ENCODE measurements at regions not wholly inside any gene's neighbourhood (a gene's known extent, or its start where the extent isn't known, plus 50 kb on each side); places are given as distances from the start of the nearest gene placed in this dataset.

GRCh38 chr17:33457477-33457876 lies 164.4 kb upstream of the ASIC2 start:
- Histone ChIP-seq H3K27me3 (peaks cover 0 to 25% (median 8%) of the 10 kb centered on the region in 9 donors), H3K36me3 (no peaks in the 10 kb centered on the region), H3K4me1 (no peaks in the 10 kb centered on the region), H3K4me3 (no peak overlapping the region), H3K27ac (no peak overlapping the region), H3K9me3 (no peaks in the 10 kb centered on the region)
- DNase-seq (no peak), ATAC-seq (no peak)
- intact Hi-C loops (cut with DNase I) = no loop called here
- WGBS, 4 donors = 81 to 89% (median 87%) methylated on average over 1 of the region's 1 CpG
- TF ChIP-seq, protein P1, sequence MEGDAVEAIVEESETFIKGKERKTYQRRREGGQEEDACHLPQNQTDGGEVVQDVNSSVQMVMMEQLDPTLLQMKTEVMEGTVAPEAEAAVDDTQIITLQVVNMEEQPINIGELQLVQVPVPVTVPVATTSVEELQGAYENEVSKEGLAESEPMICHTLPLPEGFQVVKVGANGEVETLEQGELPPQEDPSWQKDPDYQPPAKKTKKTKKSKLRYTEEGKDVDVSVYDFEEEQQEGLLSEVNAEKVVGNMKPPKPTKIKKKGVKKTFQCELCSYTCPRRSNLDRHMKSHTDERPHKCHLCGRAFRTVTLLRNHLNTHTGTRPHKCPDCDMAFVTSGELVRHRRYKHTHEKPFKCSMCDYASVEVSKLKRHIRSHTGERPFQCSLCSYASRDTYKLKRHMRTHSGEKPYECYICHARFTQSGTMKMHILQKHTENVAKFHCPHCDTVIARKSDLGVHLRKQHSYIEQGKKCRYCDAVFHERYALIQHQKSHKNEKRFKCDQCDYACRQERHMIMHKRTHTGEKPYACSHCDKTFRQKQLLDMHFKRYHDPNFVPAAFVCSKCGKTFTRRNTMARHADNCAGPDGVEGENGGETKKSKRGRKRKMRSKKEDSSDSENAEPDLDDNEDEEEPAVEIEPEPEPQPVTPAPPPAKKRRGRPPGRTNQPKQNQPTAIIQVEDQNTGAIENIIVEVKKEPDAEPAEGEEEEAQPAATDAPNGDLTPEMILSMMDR (IDR thresholded peaks at IDR 0.05) = no peak
- TF ChIP-seq POLR2A (IDR thresholded peaks at IDR 0.05) = no peak

GRCh38 chr17:33459078-33459940 lies 166.2 kb upstream of the ASIC2 start:
- H3K9me3 ChIP-seq = no peaks in the 10 kb centered on the region
- no peak overlapping the region for H3K27ac ChIP-seq
- no peak for DNase-seq
- 63 to 69% (median 68%) methylated on average over 17 of the region's 17 CpGs for WGBS, 4 donors
- H3K36me3 ChIP-seq = no peaks in the 10 kb centered on the region
- H3K27me3 ChIP-seq = peaks cover 0 to 25% (median 8%) of the 10 kb centered on the region in 9 donors
- no peak overlapping the region for H3K4me3 ChIP-seq
- no peak for ATAC-seq
- H3K4me1 ChIP-seq = no peaks in the 10 kb centered on the region
- intact Hi-C loops (cut with DNase I) = no loop called here
- TF ChIP-seq, protein P1 (IDR thresholded peaks at IDR 0.05) = no peak
- no peak for TF ChIP-seq POLR2A (IDR thresholded peaks at IDR 0.05)

GRCh38 chr17:33460781-33461450 lies 167.8 kb upstream of the ASIC2 start:
- no peaks in the 10 kb centered on the region for H3K9me3 ChIP-seq
- H3K4me3 ChIP-seq = no peak overlapping the region
- 52 to 61% (median 57%) methylated on average over 4 of the region's 4 CpGs for WGBS, 4 donors
- H3K27ac ChIP-seq = no peak overlapping the region
- no peak for TF ChIP-seq POLR2A (IDR thresholded peaks at IDR 0.05)
- TF ChIP-seq, protein P1 (IDR thresholded peaks at IDR 0.05) = no peak
- intact Hi-C loops (cut with DNase I) = no loop called here
- H3K4me1 ChIP-seq = no peaks in the 10 kb centered on the region
- DNase-seq = no peak
- H3K27me3 ChIP-seq = peaks cover 0 to 23% (median 8%) of the 10 kb centered on the region in 9 donors
- ATAC-seq = no peak
- H3K36me3 ChIP-seq = no peaks in the 10 kb centered on the region

GRCh38 chr17:33463887-33464286 lies 170.8 kb upstream of the ASIC2 start:
- Histone ChIP-seq H3K9me3 (no peaks in the 10 kb centered on the region), H3K4me3 (no peak overlapping the region), H3K36me3 (no peaks in the 10 kb centered on the region), H3K27me3 (peaks cover 0 to 9% (median 0%) of the 10 kb centered on the region in 9 donors), H3K4me1 (no peaks in the 10 kb centered on the region), H3K27ac (no peak overlapping the region)
- intact Hi-C loops (cut with DNase I) = no loop called here
- TF ChIP-seq, protein P1 (IDR thresholded peaks at IDR 0.05) = no peak
- TF ChIP-seq POLR2A (IDR thresholded peaks at IDR 0.05) = no peak
- no peak for DNase-seq
- no peak for ATAC-seq

All from heart left ventricle (tissue), 16 donors.